22Rv1 (cell line): ENCODE measurements at regions not wholly inside any gene's neighbourhood (a gene's known extent, or its start where the extent isn't known, plus 50 kb on each side); places are given as distances from the start of the nearest gene placed in this dataset.

ENCODE experiments used
- H3K27ac ChIP-seq: fragments of 450-650 bp; 2 replicates; pipeline ENCODE4 v1.5.1; 2017
- ZFX ChIP-seq: fragments of 450-650 bp; IDR thresholded peaks from 2 replicates; pipeline ENCODE4 v1.6.1; 2017; ENCODE audit warnings: antibody characterized with exemption, borderline replicate concordance
- TF ChIP-seq, protein P1 (sequence below): fragments of 450-650 bp; IDR thresholded peaks from 2 replicates; pipeline ENCODE4 v1.5.1; 2017; ENCODE audit warnings: mild to moderate bottlenecking

DNA sequence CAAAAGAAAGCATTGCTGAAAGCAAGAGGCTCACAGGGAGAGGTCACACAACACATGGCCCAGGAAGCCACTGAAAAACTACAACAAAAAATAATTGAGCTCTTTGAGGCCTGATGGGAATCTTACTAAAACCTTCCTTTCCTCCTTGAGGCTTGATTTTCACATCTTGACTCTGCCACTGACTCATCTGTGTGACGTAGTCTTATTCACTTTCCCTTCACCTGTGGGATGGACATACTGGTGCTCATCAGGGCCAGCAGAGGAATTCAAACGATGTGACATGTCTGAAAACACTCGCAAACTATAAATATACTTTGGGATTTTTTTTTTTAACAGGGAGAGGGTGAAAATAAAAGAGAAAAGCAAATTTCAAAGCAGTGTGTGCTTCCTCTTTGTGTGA lies 78.3 kb upstream of the ASIC2 start:
- no peak overlapping the region for H3K27ac ChIP-seq
- no peak for TF ChIP-seq ZFX
- TF ChIP-seq, protein P1, sequence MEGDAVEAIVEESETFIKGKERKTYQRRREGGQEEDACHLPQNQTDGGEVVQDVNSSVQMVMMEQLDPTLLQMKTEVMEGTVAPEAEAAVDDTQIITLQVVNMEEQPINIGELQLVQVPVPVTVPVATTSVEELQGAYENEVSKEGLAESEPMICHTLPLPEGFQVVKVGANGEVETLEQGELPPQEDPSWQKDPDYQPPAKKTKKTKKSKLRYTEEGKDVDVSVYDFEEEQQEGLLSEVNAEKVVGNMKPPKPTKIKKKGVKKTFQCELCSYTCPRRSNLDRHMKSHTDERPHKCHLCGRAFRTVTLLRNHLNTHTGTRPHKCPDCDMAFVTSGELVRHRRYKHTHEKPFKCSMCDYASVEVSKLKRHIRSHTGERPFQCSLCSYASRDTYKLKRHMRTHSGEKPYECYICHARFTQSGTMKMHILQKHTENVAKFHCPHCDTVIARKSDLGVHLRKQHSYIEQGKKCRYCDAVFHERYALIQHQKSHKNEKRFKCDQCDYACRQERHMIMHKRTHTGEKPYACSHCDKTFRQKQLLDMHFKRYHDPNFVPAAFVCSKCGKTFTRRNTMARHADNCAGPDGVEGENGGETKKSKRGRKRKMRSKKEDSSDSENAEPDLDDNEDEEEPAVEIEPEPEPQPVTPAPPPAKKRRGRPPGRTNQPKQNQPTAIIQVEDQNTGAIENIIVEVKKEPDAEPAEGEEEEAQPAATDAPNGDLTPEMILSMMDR = no peak

DNA sequence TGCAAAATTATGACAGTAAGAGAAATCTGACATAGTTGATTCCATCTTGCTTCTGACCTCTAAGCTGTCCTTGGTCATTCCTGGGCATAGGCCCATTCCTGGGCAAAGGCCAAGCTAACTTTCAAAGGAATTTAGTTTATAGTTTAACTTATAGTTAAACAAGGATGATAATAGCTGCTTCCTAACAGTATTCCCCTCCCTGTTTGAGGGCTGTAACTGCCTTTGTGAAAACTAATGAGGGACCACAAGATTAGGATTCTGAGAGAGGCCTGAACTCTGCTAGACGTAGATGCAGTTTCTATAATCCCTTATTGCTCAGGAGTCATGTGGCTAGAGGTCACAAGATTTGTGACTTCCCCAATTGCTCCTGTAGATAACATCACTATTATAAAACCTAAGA lies 80.2 kb upstream of the ASIC2 start:
- TF ChIP-seq, protein P1 = no peak
- TF ChIP-seq ZFX = no peak
- no peak overlapping the region for H3K27ac ChIP-seq

DNA sequence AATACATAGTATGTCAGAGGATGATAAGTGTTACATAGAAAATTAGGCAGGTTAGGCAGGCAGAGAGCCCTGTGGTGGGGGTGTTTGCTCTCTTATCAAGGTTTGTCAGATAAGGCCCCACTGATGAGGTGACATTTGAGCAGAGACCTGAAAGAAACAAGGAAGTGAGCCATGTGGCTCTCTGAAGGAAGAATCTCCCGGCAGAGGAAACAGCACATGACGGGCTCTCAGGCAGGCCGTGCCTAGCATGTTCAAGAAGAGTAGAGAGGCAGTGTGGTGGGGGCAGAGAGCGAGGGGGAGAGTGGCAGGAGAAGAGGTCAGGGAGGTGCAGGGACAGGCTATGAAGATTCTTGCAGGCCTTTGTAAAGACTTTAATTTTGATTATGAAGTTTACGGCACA lies 82.0 kb upstream of the ASIC2 start:
- no peak overlapping the region for H3K27ac ChIP-seq
- TF ChIP-seq ZFX = no peak
- TF ChIP-seq, protein P1 = no peak

DNA sequence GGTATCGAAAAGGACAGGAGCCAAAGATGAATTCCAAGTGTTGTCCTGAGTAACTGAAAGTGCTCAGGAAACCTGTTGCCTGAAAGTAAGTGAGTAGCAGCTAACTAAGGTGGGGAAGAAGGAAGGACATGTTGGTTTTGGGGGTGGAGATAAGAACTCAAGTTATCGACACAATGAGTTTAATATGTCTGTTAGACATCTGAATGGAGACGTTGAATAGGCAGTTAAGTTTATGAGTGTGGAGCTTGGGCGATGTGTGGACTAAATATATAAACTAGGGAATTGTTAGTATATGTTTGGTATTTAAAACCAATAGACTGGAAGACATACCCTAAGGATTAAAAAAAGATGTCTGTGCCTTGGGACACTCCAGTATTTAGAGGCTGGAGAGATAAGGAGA lies 82.7 kb upstream of the ASIC2 start:
- H3K27ac ChIP-seq = no peak overlapping the region
- TF ChIP-seq, protein P1 = no peak
- TF ChIP-seq ZFX = no peak

DNA sequence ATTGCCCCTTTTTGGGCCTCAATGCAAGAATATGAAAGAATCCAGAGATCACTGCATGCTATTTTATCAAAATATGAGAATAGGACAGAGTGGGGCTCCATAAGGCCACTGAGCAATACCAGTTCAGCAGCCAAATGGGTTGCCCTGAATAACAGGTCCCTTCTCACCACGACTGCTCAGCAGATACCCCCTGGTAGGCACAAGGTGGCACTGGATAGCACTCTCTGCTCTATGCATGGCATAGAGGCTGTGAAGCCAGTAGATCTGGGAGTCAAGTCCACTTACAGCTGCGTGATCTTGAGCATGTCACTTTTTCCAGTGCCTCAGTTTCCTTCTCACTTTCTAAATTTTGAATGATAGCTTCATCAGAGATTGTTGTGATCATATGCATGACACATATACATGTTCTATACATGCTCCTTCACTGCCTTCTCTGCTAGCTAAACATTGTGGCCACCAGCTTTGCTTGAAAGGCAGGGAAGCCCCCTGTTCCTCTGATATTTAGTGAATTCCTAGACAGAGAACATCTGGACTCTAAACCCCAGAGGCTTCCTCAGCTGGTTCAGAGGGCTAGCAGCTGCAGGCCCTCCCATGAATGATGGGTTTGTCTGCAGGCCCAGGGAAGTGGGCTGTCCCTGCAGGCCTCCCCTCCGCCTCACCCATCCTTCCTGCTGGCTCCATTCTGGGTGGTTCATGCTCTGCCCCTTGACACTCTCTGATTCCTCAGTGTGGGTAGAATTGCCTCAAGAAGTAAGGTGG lies 84.9 kb upstream of the ASIC2 start:
- TF ChIP-seq ZFX = no peak
- TF ChIP-seq, protein P1 = no peak
- H3K27ac ChIP-seq = no peak overlapping the region

DNA sequence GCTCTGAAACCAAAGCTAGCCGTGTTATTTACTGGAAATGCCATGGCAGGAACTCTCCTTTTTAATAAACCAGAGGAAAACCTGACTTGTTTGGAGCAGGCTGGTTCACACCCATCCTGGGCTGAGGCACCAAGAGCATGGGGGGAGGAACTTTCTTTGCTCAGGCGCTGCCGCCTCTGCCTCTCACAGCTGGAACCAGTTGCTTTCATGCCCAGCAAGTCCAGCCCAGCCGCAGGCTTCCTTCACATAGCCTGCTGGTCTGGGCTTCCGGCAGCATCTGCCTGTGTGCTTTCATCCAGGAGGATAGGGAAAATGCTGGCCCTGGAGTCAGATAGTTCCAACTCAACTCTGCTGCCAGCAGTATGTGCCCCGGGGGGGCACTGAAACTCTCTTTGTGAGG lies 88.1 kb upstream of the ASIC2 start:
- TF ChIP-seq ZFX = no peak
- TF ChIP-seq, protein P1 = no peak

DNA sequence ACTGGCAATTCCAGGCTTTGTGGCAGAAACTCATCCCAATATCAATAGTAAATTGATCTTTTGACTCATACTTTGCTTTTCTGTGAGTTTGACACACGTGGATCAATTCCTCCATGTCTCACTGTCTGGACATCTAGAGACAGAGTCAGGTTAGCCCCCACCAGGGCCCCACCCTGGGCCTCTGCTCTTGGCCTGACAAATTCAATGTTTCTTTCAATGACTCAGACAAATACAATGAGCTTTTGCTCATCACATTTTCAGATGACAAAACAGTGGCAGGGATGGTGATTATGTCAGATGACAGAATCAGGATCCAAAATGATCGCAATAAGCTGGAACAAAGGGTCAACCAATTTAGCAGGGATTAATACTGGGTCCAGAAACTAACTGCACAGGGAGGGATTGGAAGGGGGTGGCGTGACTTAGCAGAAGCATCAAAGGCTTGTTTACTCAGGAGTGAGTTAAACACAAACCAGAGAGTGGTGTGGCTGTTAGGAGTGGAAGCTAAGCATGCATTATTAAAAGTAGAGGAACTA lies 90.5 kb upstream of the ASIC2 start:
- TF ChIP-seq ZFX = no peak
- TF ChIP-seq, protein P1 = no peak
- no peak overlapping the region for H3K27ac ChIP-seq

More for the DNA sequence above, 88.1 kb upstream of the ASIC2 start:
- no peak overlapping the region for H3K27ac ChIP-seq
